Pancreas (tissue), 10 donors: ENCODE measurements at regions not wholly inside any gene's neighbourhood (a gene's known extent, or its start where the extent isn't known, plus 50 kb on each side); places are given as distances from the start of the nearest gene placed in this dataset.

Experiments used
- ATAC-seq, 4 donors: fragments of 200-7000 bp; cut with Tn5 transposase; one replicate each; pipeline versions ENCODE4 v1.8.0 to v1.9.1; 2020; ENCODE audit warnings: mild to moderate bottlenecking in 4 of 4, moderate library complexity in 4 of 4
- DNase-seq, 6 donors: peaks; one replicate each; pipeline ENCODE4 v3.0.0-alpha.2; 2020
- FAIRE-seq: peaks from 2 replicates; lab custom pipeline; 2012; peaks lifted over from hg19 to GRCh38; lab: Jason Lieb, UNC
- H3K27ac ChIP-seq, 4 donors: fragments of 200-600 bp; sonication (generic); 1 replicate in 3 of 4; 2 replicates in 1 of 4; pipeline versions ENCODE4 v1.5.0 to v1.8.0; 2020
- H3K27me3 ChIP-seq, 4 donors: fragments of 200-600 bp; one replicate each; pipeline ENCODE4 v1.8.0; 2021
- H3K36me3 ChIP-seq, 3 donors: fragments of 200-600 bp; sonication (generic) in 1 of 3; one replicate each; pipeline versions ENCODE4 v1.5.0 to v1.8.0; 2020 to 2021
- H3K4me1 ChIP-seq, 3 donors: fragments of 200-600 bp; one replicate each; pipeline ENCODE4 v1.8.0; 2021
- H3K4me3 ChIP-seq, 4 donors: fragments of 200-600 bp; sonication (generic) in 2 of 4; one replicate each; pipeline versions ENCODE4 v1.5.0 to v1.8.0; 2020 to 2021
- H3K9me3 ChIP-seq, 4 donors: fragments of 200-600 bp; one replicate each; pipeline ENCODE4 v1.8.0; 2021
- CTCF ChIP-seq, 4 donors: fragments of 200-600 bp; sonication (generic) in 3 of 4; IDR thresholded peaks; one replicate each; pipeline versions ENCODE4 v1.5.0 to v1.8.0; 2021; ENCODE audit warnings: antibody characterized with exemption in 4 of 4
- WGBS, 2 donors: extraction: QIAGEN DNeasy Blood & Tissue Kit; methylation state at CpG; one replicate each; pipeline ENCODE4 v1.1.7; 2013; 5-methylcytosine and 5-hydroxymethylcytosine counted together
- intact Hi-C, 3 donors: fragments of 100-400 bp; cut with DNase I; formaldehyde crosslinking; loops; one replicate each; pipeline versions ENCODE4 v1.11.1 to v1.14.2; 2022
- donor health status: healthy with polysubstance abuse.
- donor health status: DM: no; HTN: no; CAD: no; lungs with moderate emphysema.
- donor health status: DM: no; HTN: no; CAD: no.
- donor health status: control.
- donor health status: control.
- donor health status: Bipolar disorder and iron deficiency.
- donor health status: DM: yes; HTN: yes; CAD: no.
- donor health status: DM: no; HTN: no; CAD: no.
- donor health status: DM: no; HTN: no; CAD: no.
- donor health status: DM: yes; HTN: yes; CAD: no.

GRCh38 chr1:5744341-5744740, 247.9 kb downstream of the NPHP4 start:
- no peaks in the 10 kb centered on the region for H3K36me3 ChIP-seq
- H3K27me3 ChIP-seq = peaks cover 0 to 6% (median 2%) of the 10 kb centered on the region in 4 donors
- intact Hi-C loops = loop anchor here (10.0 kb wide), 4 partner anchors 230 to 1830 kb away; partner anchors contain the start of gene AJAP1 (in 2 of the 3)
- H3K4me1 ChIP-seq = no peaks in the 10 kb centered on the region
- peak in 1 of 6 donors; percentile 17 for DNase-seq
- WGBS, 2 donors = 71 to 76% methylated on average over 6 of the region's 6 CpGs
- ATAC-seq = no peak
- no peak overlapping the region for H3K27ac ChIP-seq
- no peak overlapping the region for H3K4me3 ChIP-seq
- FAIRE-seq = no peak
- no peaks in the 10 kb centered on the region for H3K9me3 ChIP-seq
- TF ChIP-seq CTCF (IDR thresholded peaks at IDR 0.05) = no peak

- Histone ChIP-seq H3K27me3 (peaks cover 0 to 6% (median 2%) of the 10 kb centered on the region in 4 donors), H3K9me3 (no peaks in the 10 kb centered on the region), H3K36me3 (no peaks in the 10 kb centered on the region), H3K4me3 (no peak overlapping the region), H3K4me1 (no peaks in the 10 kb centered on the region), H3K27ac (no peak overlapping the region)
- 59 to 73% methylated on average over 13 of the region's 13 CpGs for WGBS, 2 donors
- intact Hi-C loops = loop anchor here (10.0 kb wide), 4 partner anchors 229 to 1829 kb away; partner anchors contain the start of gene AJAP1 (in 2 of the 3)
- no peak for FAIRE-seq
- peak in 1 of 6 donors; percentile 32 for DNase-seq
- ATAC-seq = no peak
- TF ChIP-seq CTCF (IDR thresholded peaks at IDR 0.05) = no peak
Measured at GRCh38 chr1:5743435-5744095, 248.7 kb downstream of the NPHP4 start.

GRCh38 chr1:5742801-5743200, 249.4 kb downstream of the NPHP4 start:
- Histone ChIP-seq H3K36me3 (no peaks in the 10 kb centered on the region), H3K4me1 (no peaks in the 10 kb centered on the region), H3K27ac (no peak overlapping the region), H3K4me3 (no peak overlapping the region), H3K9me3 (no peaks in the 10 kb centered on the region), H3K27me3 (peaks cover 0 to 6% (median 2%) of the 10 kb centered on the region in 4 donors)
- WGBS, 2 donors = 59 to 77% methylated on average over 14 of the region's 14 CpGs
- intact Hi-C loops = loop anchor here (10.0 kb wide), 4 partner anchors 228 to 1828 kb away; partner anchors contain the start of gene AJAP1 (in 2 of the 3)
- ATAC-seq = no peak
- peak in 1 of 6 donors; percentile 51 for DNase-seq
- FAIRE-seq = no peak
- no peak for TF ChIP-seq CTCF (IDR thresholded peaks at IDR 0.05)

- intact Hi-C loops = loop anchor here (10.0 kb wide), 4 partner anchors 227 to 1827 kb away; partner anchors contain the start of gene AJAP1 (in 2 of the 3)
- FAIRE-seq (no peak), DNase-seq (peak in 2 of 6 donors; percentile 20 to 51), ATAC-seq (no peak)
- H3K9me3 ChIP-seq = no peaks in the 10 kb centered on the region
- H3K27me3 ChIP-seq = peaks cover 0 to 6% (median 2%) of the 10 kb centered on the region in 4 donors
- WGBS, 2 donors = 48 to 64% methylated on average over 9 of the region's 9 CpGs
- TF ChIP-seq CTCF (IDR thresholded peaks at IDR 0.05) = no peak
- H3K27ac ChIP-seq = no peak overlapping the region
- no peaks in the 10 kb centered on the region for H3K4me1 ChIP-seq
- no peak overlapping the region for H3K4me3 ChIP-seq
- H3K36me3 ChIP-seq = no peaks in the 10 kb centered on the region
Measured at GRCh38 chr1:5742032-5742431, 250.2 kb downstream of the NPHP4 start.
